Heart left ventricle (tissue), 13 donors: ENCODE measurements at regions not wholly inside any gene's neighbourhood (a gene's known extent, or its start where the extent isn't known, plus 50 kb on each side); places are given as distances from the start of the nearest gene placed in this dataset.

Experiments
- CTCF ChIP-seq, 12 donors: fragments of 200-600 bp; sonication (generic) in 4 of 12; IDR thresholded peaks; one replicate each; pipeline versions ENCODE4 v1.5.0 to v1.8.0; 2018 to 2022; ENCODE audit warnings: antibody characterized with exemption in 12 of 12, mild to moderate bottlenecking in 5 of 12
- POLR2A ChIP-seq, 2 donors: fragments of 450-650 bp; IDR thresholded peaks; one replicate each; pipeline ENCODE4 v1.6.1; 2017; ENCODE audit warnings: antibody characterized with exemption in 2 of 2, mild to moderate bottlenecking in 2 of 2, moderate library complexity in 2 of 2
- donor health status: ischemic (EF 13 %, LVEDD 7.1; RV severe dilation, severe dysfunction).
- donor health status: DM: no; HTN: yes; CAD: no.
- donor health status: DM: no; HTN: no; CAD: no.
- donor health status: ischemic (EF 25% LVEDD 6.9; RV normal size, moderate dysfunction).
- donor health status: ischemic (EF 25% LVEDD 5.7; RV mildly dilated, moderate dysfunction).
- donor health status: ischemic (EF 35%, LVEDD 5.7; RV mildly dilated, moderate dysfunction).
- donor health status: nonischemic (EF 11% LVEDD 7.7; RV severe dilation, severe dysfunction).
- donor health status: DM: yes; HTN: yes; CAD: no.
- donor health status: PGD.
- donor health status: ischemic (EF 29% LVEDD 5.4; RV normal size, mild dysfunction).
- donor health status: nonischemic (EF 23%, LVEDD 6.1; RV moderate dilation, normal function).

- no peak for TF ChIP-seq CTCF (IDR thresholded peaks at IDR 0.05)
- TF ChIP-seq POLR2A (IDR thresholded peaks at IDR 0.05) = no peak
Measured at GRCh38 chr2:221205103-221205673, 366.9 kb downstream of the EPHA4 start.
